AG04450 (cell line): ENCODE measurements at regions not wholly inside any gene's neighbourhood (a gene's known extent, or its start where the extent isn't known, plus 50 kb on each side); places are given as distances from the start of the nearest gene placed in this dataset.

Experiments used
- CTCF ChIA-PET: fragments of 300-600, 350-600 bp; formaldehyde crosslinking; extraction: SDS; loops from one replicate; lab custom pipeline; 2022; ENCODE audit warnings: antibody characterized with exemption, inconsistent platforms; lab: Charles Lee
- POLR2A ChIA-PET: fragments of 350-600 bp; formaldehyde crosslinking; extraction: SDS; loops from one replicate; lab custom pipeline; 2021; ENCODE audit warnings: antibody characterized with exemption, inconsistent platforms; lab: Yijun Ruan, JAX
- DNase-seq: peaks from one replicate; pipeline ENCODE4 v3.0.0-alpha.2; 2011; ENCODE audit warnings: low read depth, low spot score
- H3K27ac ChIP-seq: one replicate; pipeline ENCODE4 v1.5.1; 2012; ENCODE audit warnings: low read depth, low read length, control low read depth
- H3K27me3 ChIP-seq: one replicate; pipeline ENCODE4 v1.6.0; 2012; ENCODE audit warnings: low read length; ENCODE audit not compliant: control insufficient read depth, insufficient read depth
- H3K4me3 ChIP-seq: 2 replicates; pipeline ENCODE4 v1.5.1; 2011; ENCODE audit warnings: mild to moderate bottlenecking, low read depth, low read length, control low read depth
- H3K9me3 ChIP-seq: 2 replicates; pipeline ENCODE4 v1.5.1; 2012; ENCODE audit warnings: low read length; ENCODE audit not compliant: control insufficient read depth, insufficient read depth
- CTCF ChIP-seq: IDR thresholded peaks from 2 replicates; pipeline ENCODE4 v1.5.1; 2011; ENCODE audit warnings: low read depth, low read length, control low read depth, inconsistent platforms

- TF ChIP-seq CTCF, result no peak
- DNase-seq, result no peak
- Histone ChIP-seq H3K9me3 (no peaks in the 10 kb centered on the region; the same call in 1 of the 2 replicates), H3K27me3 (no peaks in the 10 kb centered on the region), H3K4me3 (no peak overlapping the region), H3K27ac (no peak overlapping the region)
- ChIA-PET CTCF (no interaction called here), POLR2A (no interaction called here)
Measured at GRCh38 chr3:26081166-26081565, 291.3 kb downstream of the OXSM start.

- POLR2A ChIA-PET, result no interaction called here
- H3K27me3 ChIP-seq, result no peaks in the 10 kb centered on the region
- no peak for TF ChIP-seq CTCF
- DNase-seq, result no peak
- H3K4me3 ChIP-seq, result no peak overlapping the region
- H3K27ac ChIP-seq, result no peak overlapping the region
- H3K9me3 ChIP-seq, result no peaks in the 10 kb centered on the region; the same call in 1 of the 2 replicates
- CTCF ChIA-PET, result no interaction called here
Measured at GRCh38 chr3:26081806-26082205, 291.9 kb downstream of the OXSM start.

DNA sequence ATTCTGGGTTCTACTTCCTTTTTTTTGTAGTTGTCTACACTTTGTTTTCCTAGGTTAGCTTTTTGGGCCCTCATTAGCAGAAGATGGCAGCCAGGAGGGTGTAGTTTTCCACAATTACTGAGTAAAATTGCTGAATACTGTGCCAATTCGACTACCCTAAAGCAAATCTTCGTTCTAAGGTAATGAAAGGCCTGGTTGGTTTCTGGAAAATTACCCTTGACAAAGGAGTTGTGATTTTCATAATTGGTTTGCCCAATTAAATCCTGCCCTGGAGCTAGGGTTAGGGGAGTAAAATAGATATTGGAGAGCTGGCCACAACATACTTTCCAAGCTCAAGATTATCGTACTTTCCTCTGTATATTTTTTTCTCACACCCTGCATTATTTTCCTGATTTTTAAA lies 293.0 kb downstream of the OXSM start:
- H3K27me3 ChIP-seq, result no peaks in the 10 kb centered on the region
- no peak for TF ChIP-seq CTCF
- ChIA-PET CTCF (no interaction called here), POLR2A (no interaction called here)
- DNase-seq, result no peak
- no peak overlapping the region for H3K27ac ChIP-seq
- peaks cover 3% of the 10 kb centered on the region; the same call in 1 of the 2 replicates for H3K9me3 ChIP-seq
- no peak overlapping the region for H3K4me3 ChIP-seq

GRCh38 chr3:26084629-26085028 lies 294.7 kb downstream of the OXSM start:
- CTCF ChIA-PET, result no interaction called here
- TF ChIP-seq CTCF, result no peak
- H3K27ac ChIP-seq, result no peak overlapping the region
- DNase-seq, result no peak
- H3K9me3 ChIP-seq, result peaks cover 3% of the 10 kb centered on the region; the same call in 1 of the 2 replicates
- POLR2A ChIA-PET, result no interaction called here
- H3K4me3 ChIP-seq, result no peak overlapping the region
- no peaks in the 10 kb centered on the region for H3K27me3 ChIP-seq

- no peak for DNase-seq
- CTCF ChIA-PET, result no interaction called here
- Histone ChIP-seq H3K4me3 (no peak overlapping the region), H3K27me3 (no peaks in the 10 kb centered on the region), H3K9me3 (peaks cover 3% of the 10 kb centered on the region; the same call in 1 of the 2 replicates), H3K27ac (no peak overlapping the region)
- no peak for TF ChIP-seq CTCF
- POLR2A ChIA-PET, result no interaction called here
Measured at GRCh38 chr3:26087751-26088150, 297.9 kb downstream of the OXSM start.
